GM21360 (cell line): ENCODE measurements at regions not wholly inside any gene's neighbourhood (a gene's known extent, or its start where the extent isn't known, plus 50 kb on each side); places are given as distances from the start of the nearest gene placed in this dataset.

Experiments
- ATAC-seq: cut with Tn5 transposase; IDR thresholded peaks from one replicate; pipeline ENCODE4 v1.9.1; 2021; ENCODE audit warnings: mild to moderate bottlenecking, moderate library complexity; ENCODE audit not compliant: unreplicated experiment

GRCh38 chr5:171578829-171579491, 159.5 kb downstream of the FGF18 start:
- no peak for ATAC-seq

- no peak for ATAC-seq
These were observed 160.5 kb downstream of the FGF18 start for GRCh38 chr5:171579976-171580411.

GRCh38 chr5:171580502-171581265, 161.2 kb downstream of the FGF18 start:
- no peak for ATAC-seq

DNA sequence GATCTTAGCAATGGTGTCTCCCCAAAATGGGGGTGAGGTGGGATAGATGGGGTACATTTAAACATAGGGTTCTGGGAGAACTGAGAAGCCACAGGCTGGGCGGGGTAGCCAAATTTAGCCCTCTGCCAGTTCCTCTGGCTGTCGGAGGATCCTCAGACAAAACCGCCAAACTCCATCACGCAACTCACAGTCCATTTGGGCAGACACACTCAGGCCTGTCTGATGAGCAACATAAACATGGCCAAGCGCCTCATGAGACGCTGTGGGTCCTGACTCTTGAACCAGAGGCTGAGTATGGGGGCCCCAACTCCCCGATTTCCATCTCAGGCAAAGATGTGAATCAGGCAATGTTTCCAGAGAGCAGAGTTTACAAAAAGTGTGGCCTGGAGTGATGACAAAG, 162.3 kb downstream of the FGF18 start:
- ATAC-seq = no peak

- ATAC-seq = no peak
These were observed 163.4 kb downstream of the FGF18 start for GRCh38 chr5:171582849-171583248.

GRCh38 chr5:171585981-171586380, 166.5 kb downstream of the FGF18 start:
- ATAC-seq = no peak

DNA sequence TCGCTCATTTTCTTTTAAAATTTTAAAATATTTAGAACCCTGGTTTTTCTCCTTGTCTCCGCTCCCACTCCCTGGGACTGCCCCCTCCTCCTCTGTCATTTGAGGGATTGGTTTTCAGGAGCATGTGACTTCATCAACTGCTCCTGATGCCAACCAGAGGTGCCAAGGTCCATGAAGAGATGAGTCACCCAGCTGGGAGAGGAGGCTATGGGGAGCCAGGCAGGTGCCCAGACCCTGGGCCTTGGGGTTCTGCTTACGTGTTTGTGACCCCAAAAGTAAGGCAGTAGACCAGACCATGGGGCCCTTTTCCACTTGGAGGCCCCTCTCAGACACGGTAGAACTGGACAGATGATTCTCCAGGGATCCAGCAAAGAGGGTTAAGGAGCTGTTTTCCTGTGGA, 167.0 kb downstream of the FGF18 start:
- ATAC-seq = no peak

- ATAC-seq = no peak
These were observed 168.6 kb downstream of the FGF18 start for GRCh38 chr5:171588046-171588445.

- ATAC-seq = no peak
These were observed 169.3 kb downstream of the FGF18 start for GRCh38 chr5:171588790-171589189.

- no peak for ATAC-seq
These were observed 170.0 kb downstream of the FGF18 start for GRCh38 chr5:171589461-171589860.

DNA sequence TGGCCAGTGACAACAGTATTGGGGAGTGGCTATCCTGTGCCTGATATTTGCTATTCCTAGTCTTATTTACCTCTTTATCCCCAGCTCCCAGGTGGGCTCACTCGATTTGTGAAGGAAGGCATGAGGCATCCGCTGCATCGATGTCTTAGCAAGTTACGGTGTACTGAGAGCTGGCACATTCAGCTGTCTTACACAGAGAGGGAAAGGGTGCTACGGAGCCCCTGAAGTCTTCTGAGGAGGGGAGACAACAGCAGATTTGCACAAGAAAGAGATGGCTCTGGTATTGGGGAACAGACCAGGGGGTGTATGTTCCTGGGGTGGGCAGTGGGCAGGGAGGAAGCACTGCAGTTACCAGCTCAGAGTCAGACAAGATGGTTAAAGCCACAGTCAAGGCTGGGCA, 172.6 kb downstream of the FGF18 start:
- ATAC-seq = no peak

- no peak for ATAC-seq
These were observed 173.3 kb downstream of the FGF18 start for GRCh38 chr5:171592736-171593135.

- ATAC-seq = no peak
These were observed 174.0 kb downstream of the FGF18 start for GRCh38 chr5:171593401-171593800.

GRCh38 chr5:171593976-171594375, 174.5 kb downstream of the FGF18 start:
- no peak for ATAC-seq

- no peak for ATAC-seq
These were observed 176.0 kb downstream of the FGF18 start for GRCh38 chr5:171595401-171595800.

DNA sequence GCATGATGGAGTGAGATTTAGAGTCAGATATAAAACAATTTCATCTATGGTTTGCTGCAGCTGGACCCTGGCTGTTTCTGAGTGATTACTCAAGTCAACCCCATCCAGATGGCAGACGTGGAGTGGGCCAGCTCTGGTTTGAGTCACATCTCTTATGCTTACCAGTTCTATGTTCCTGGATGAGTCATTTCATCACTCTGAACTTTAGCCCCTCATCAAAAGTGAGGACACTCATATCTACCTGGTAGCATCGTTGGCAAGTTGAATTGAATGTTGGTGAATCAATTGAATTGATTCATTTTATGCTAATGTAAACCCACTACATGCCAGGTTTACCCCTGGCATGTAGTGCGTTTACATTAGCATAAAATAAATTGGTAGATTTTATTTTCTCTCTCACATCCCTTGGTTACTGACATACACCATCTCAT, 176.4 kb downstream of the FGF18 start:
- ATAC-seq = peak; percentile 70

- no peak for ATAC-seq
These were observed 177.0 kb downstream of the FGF18 start for GRCh38 chr5:171596391-171596878.

- ATAC-seq = no peak
These were observed 178.6 kb downstream of the FGF18 start for GRCh38 chr5:171597946-171598640.

- no peak for ATAC-seq
These were observed 179.2 kb downstream of the FGF18 start for GRCh38 chr5:171598641-171599152.

DNA sequence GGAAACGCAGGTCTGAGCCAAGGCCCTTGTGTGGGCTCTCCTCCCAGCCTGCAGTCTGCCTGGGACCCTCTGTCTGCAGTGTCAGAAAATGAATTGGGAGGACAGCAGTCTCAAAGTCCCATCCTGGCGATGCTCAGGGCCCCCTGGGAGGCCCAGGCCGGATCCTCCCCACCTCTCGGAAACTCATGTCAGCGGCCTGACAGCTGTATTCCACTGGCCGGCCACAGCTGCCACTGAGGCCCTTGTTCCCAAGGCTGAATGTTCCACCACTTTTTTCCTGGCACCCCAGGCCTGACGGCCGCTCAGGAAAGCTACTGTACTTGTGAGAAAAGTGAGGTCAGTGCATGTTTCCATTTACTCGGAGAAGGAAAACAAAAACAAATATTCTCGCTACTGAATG, 180.0 kb downstream of the FGF18 start:
- no peak for ATAC-seq

DNA sequence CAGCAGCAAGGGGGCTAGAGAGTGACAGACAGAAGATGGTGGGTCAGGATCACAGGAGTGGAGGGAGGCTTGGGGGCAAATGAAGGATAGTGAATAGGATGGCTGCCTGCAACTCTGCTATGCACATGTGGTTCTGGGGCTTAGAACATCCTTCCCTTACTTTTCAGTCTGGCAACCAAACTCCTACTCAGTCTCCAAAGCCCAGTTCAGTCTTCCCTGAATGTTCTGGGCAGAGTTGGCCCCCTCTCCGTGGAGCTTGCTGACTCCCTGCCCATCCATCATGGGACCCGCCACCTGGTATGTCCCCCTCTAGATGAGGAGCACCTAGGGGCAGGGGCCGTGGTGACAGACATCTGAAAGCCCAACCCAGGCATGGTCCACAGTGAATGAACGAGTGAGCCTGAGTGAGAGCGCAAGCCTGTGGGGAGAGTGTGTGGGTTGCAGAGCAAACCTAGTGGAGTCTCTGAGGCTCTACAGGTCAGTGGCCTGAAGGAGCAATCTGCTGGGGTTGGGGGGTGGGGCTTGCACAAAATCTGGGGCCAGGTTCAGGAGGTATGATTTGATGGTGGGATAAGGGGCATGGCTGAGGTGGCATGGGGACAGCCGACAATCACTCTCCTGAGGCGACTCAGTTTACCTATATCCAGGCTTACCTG, 180.6 kb downstream of the FGF18 start:
- ATAC-seq = no peak
